ENCODE measurements at regions not wholly inside any gene's neighbourhood (a gene's known extent, or its start where the extent isn't known, plus 50 kb on each side); places are given as distances from the start of the nearest gene placed in this dataset.

GRCh38 chr5:135723491-135723890 is 111.0 kb upstream of the SLC25A48 start:
- no peak for DNase-seq (ENCODE audit: low read depth)

- no peak for DNase-seq (ENCODE audit: low read depth)
Measured at GRCh38 chr5:135721548-135722090, 112.8 kb upstream of the SLC25A48 start.

GRCh38 chr5:135720191-135720590 is 114.3 kb upstream of the SLC25A48 start:
- no peak for DNase-seq (ENCODE audit: low read depth)

- no peak for DNase-seq (ENCODE audit: low read depth)
Measured at GRCh38 chr5:135719428-135720063, 114.9 kb upstream of the SLC25A48 start.

GRCh38 chr5:135718651-135719050 is 115.8 kb upstream of the SLC25A48 start:
- no peak for DNase-seq (ENCODE audit: low read depth)

GRCh38 chr5:135718151-135718550 is 116.3 kb upstream of the SLC25A48 start:
- peak; percentile 40 for DNase-seq (ENCODE audit: low read depth)

GRCh38 chr5:135715267-135716055 is 119.0 kb upstream of the SLC25A48 start:
- DNase-seq (ENCODE audit: low read depth) = no peak

GRCh38 chr5:135714126-135714894 is 120.2 kb upstream of the SLC25A48 start:
- peak; percentile 32 for DNase-seq (ENCODE audit: low read depth)

GRCh38 chr5:135713161-135713915 is 121.1 kb upstream of the SLC25A48 start:
- DNase-seq (ENCODE audit: low read depth) = no peak

- no peak for DNase-seq (ENCODE audit: low read depth)
Measured at GRCh38 chr5:135711911-135712310, 122.6 kb upstream of the SLC25A48 start.

GRCh38 chr5:135710045-135710675 is 124.3 kb upstream of the SLC25A48 start:
- no peak for DNase-seq (ENCODE audit: low read depth)

GRCh38 chr5:135709208-135709575 is 125.3 kb upstream of the SLC25A48 start:
- no peak for DNase-seq (ENCODE audit: low read depth)

- no peak for DNase-seq (ENCODE audit: low read depth)
Measured at GRCh38 chr5:135708481-135709207, 125.8 kb upstream of the SLC25A48 start.

- DNase-seq (ENCODE audit: low read depth) = no peak
Measured at GRCh38 chr5:135707302-135707701, 127.2 kb upstream of the SLC25A48 start.

- DNase-seq (ENCODE audit: low read depth) = no peak
Measured at GRCh38 chr5:135706893-135707292, 127.6 kb upstream of the SLC25A48 start.

GRCh38 chr5:135706474-135706873 is 127.7 kb upstream of the CXCL14 start:
- no peak for DNase-seq (ENCODE audit: low read depth)

GRCh38 chr5:135705941-135706466 is 127.2 kb upstream of the CXCL14 start:
- DNase-seq (ENCODE audit: low read depth) = no peak

GRCh38 chr5:135705141-135705631 is 126.4 kb upstream of the CXCL14 start:
- peak; percentile 3 for DNase-seq (ENCODE audit: low read depth)

- DNase-seq (ENCODE audit: low read depth) = no peak
Measured at GRCh38 chr5:135704616-135705015, 125.8 kb upstream of the CXCL14 start.

GRCh38 chr5:135703016-135703550 is 124.3 kb upstream of the CXCL14 start:
- DNase-seq (ENCODE audit: low read depth) = no peak

All from EH (cell line).